ENCODE measurements at regions not wholly inside any gene's neighbourhood (a gene's known extent, or its start where the extent isn't known, plus 50 kb on each side); places are given as distances from the start of the nearest gene placed in this dataset.

- no peak for FAIRE-seq
- intact Hi-C loops (cut with micrococcal nuclease), result no loop called here
Observed at GRCh38 chr12:68098939-68099338, 60.6 kb downstream of the IFNG start.

More at GRCh38 chr12:68098939-68099338, 60.6 kb downstream of the IFNG start:
- ChIA-PET CTCF (interaction anchor here (0.6 kb wide), 1 partner anchor 695 kb away, joined by 4 read pairs; no protein-coding TSS in a partner anchor), POLR2A (no interaction called here)
- BruUV-seq (replicated peaks), result no TSS peak
- no peak for DNase-seq (ENCODE audit: low read depth, low spot score)
- H3K9me1 ChIP-seq (replicated peaks; ENCODE audit: control insufficient read depth, extremely low read depth, insufficient read depth, low read length), result no peaks in the 10 kb centered on the region
- H3K9ac ChIP-seq (replicated peaks; ENCODE audit: extremely low read depth, insufficient read depth, low read length), result no peak overlapping the region
- H3K79me2 ChIP-seq (ENCODE audit: control insufficient read depth, insufficient read depth, low read length), result no peaks in the 10 kb centered on the region
- no peaks in the 10 kb centered on the region for H3K4me1 ChIP-seq (ENCODE audit: control insufficient read depth, extremely low read depth, insufficient read depth, low read length)
- no peak overlapping the region for H3K4me2 ChIP-seq (ENCODE audit: insufficient read depth, low read length)
- H2AFZ ChIP-seq (ENCODE audit: low read depth, low read length), result no peak overlapping the region
- dilution Hi-C loops (cut with MboI; ENCODE audit: extremely low pct_ligation_motif_present, low sequenced_read_pairs), result no loop called here
- H4K20me1 ChIP-seq (replicated peaks; ENCODE audit: control insufficient read depth, extremely low read depth, insufficient read depth, low read length), result no peaks in the 10 kb centered on the region
- H3K9me3 ChIP-seq (replicated peaks; ENCODE audit: control insufficient read depth, insufficient read depth, low read length), result no peaks in the 10 kb centered on the region
- no peaks in the 10 kb centered on the region for H3K36me3 ChIP-seq (ENCODE audit: control insufficient read depth in 2 of 2, extremely low read depth in 1 of 2, insufficient read depth in 2 of 2, low read length in 2 of 2)
- H3K27me3 ChIP-seq (ENCODE audit: control insufficient read depth in 2 of 2, insufficient read depth in 2 of 2, low read length in 2 of 2), result no peaks in the 10 kb centered on the region
- no peak overlapping the region for H3K27ac ChIP-seq (ENCODE audit: insufficient read depth, low read depth, low read length)
- no peak for TF ChIP-seq GATA2 (IDR thresholded peaks at IDR 0.05; ENCODE audit: insufficient read depth, insufficient read length, low read depth, low read length)
- no peak for TF ChIP-seq FOS (IDR thresholded peaks at IDR 0.05; ENCODE audit: borderline replicate concordance, insufficient read depth, low read length)
- TF ChIP-seq CTCF (IDR thresholded peaks at IDR 0.05; ENCODE audit: extremely low read depth in 1 of 2, insufficient read depth in 1 of 2, low read depth in 1 of 2, low read length in 2 of 2), result no peak
- TF ChIP-seq JUN (IDR thresholded peaks at IDR 0.05; ENCODE audit: borderline replicate concordance, insufficient read depth, insufficient read length, low read depth), result no peak
- TF ChIP-seq MAX (IDR thresholded peaks at IDR 0.05; ENCODE audit: insufficient read depth, insufficient read length), result no peak
- no peak for TF ChIP-seq EZH2 (IDR thresholded peaks at IDR 0.05; ENCODE audit: borderline replicate concordance, low read depth, low read length, severe bottlenecking)
- TF ChIP-seq POLR2A (IDR thresholded peaks at IDR 0.05; ENCODE audit: low read depth, low read length), result no peak
- no peak overlapping the region for H3K4me3 ChIP-seq (replicated peaks in 1 of 3; ENCODE audit: insufficient read depth in 1 of 3, low read depth in 1 of 3, low read length in 3 of 3)
